Liver (tissue), 8 donors: ENCODE measurements at regions not wholly inside any gene's neighbourhood (a gene's known extent, or its start where the extent isn't known, plus 50 kb on each side); places are given as distances from the start of the nearest gene placed in this dataset.

Experiments
- DNase-seq: peaks from one replicate; pipeline ENCODE4 v3.0.0-alpha.2; 2017; ENCODE audit warnings: low spot score
- H3K27ac ChIP-seq, 2 donors: one replicate each; pipeline ENCODE4 v1.7.0; 2013; ENCODE audit warnings: inconsistent platforms in 2 of 2, low read length in 2 of 2, control low read depth in 1 of 2, low read depth in 1 of 2, mild to moderate bottlenecking in 1 of 2
- H3K27me3 ChIP-seq, 4 donors: one replicate each; pipeline versions ENCODE4 v1.6.1 to v1.7.0; 2013; ENCODE audit warnings: low read length in 3 of 4, inconsistent platforms in 1 of 4, mild to moderate bottlenecking in 1 of 4, moderate library complexity in 1 of 4; ENCODE audit not compliant: control insufficient read depth in 4 of 4, insufficient read depth in 4 of 4
- H3K36me3 ChIP-seq, 4 donors: one replicate each; pipeline versions ENCODE4 v1.6.1 to v1.7.0; 2013; ENCODE audit warnings: low read length in 3 of 4, mild to moderate bottlenecking in 3 of 4, low read depth in 1 of 4, moderate library complexity in 1 of 4; ENCODE audit not compliant: control insufficient read depth in 4 of 4, insufficient read depth in 3 of 4
- H3K4me1 ChIP-seq, 4 donors: one replicate each; pipeline versions ENCODE4 v1.6.1 to v1.7.0; 2013; ENCODE audit warnings: low read length in 3 of 4, mild to moderate bottlenecking in 3 of 4, moderate library complexity in 1 of 4; ENCODE audit not compliant: control insufficient read depth in 4 of 4, insufficient read depth in 4 of 4
- H3K4me3 ChIP-seq, 3 donors: one replicate each; pipeline versions ENCODE4 v1.6.1 to v1.7.0; 2013; ENCODE audit warnings: low read length in 3 of 3, control low read depth in 1 of 3, low read depth in 1 of 3, mild to moderate bottlenecking in 1 of 3
- H3K9ac ChIP-seq, 2 donors: one replicate each; pipeline ENCODE4 v1.7.0; 2013; ENCODE audit warnings: low read length in 2 of 2, mild to moderate bottlenecking in 2 of 2, moderate library complexity in 2 of 2, control low read depth in 1 of 2, low read depth in 1 of 2
- H3K9me3 ChIP-seq, 4 donors: one replicate each; pipeline versions ENCODE4 v1.6.1 to v1.7.0; 2013; ENCODE audit warnings: low read length in 3 of 4; ENCODE audit not compliant: control insufficient read depth in 4 of 4
- CTCF ChIP-seq: fragments of 150-350 bp; IDR thresholded peaks from 2 replicates; pipeline ENCODE4 v1.5.1; 2017; ENCODE audit warnings: improper control_type of control experiment, low read depth, low read length; ENCODE audit not compliant: missing input control
- EGR1 ChIP-seq, 2 donors: IDR thresholded peaks; 2 replicates each; pipeline ENCODE4 v1.6.1; 2016 to 2018; ENCODE audit warnings: antibody characterized with exemption in 2 of 2, low read depth in 2 of 2
- FOXA1 ChIP-seq: IDR thresholded peaks from 2 replicates; pipeline ENCODE4 v1.6.1; 2016; ENCODE audit warnings: antibody characterized with exemption
- GABPA ChIP-seq, 2 donors: IDR thresholded peaks in 1 of 2; conservative IDR thresholded peaks in 1 of 2; 2 replicates each; pipeline ENCODE4 v1.6.1; 2016; ENCODE audit warnings: antibody characterized with exemption in 2 of 2, mild to moderate bottlenecking in 1 of 2, moderate library complexity in 1 of 2
- HNF4A ChIP-seq, 2 donors: conservative IDR thresholded peaks; 2 replicates each; pipeline ENCODE4 v1.6.1; 2016; ENCODE audit warnings: antibody characterized with exemption in 2 of 2, mild to moderate bottlenecking in 2 of 2
- HNF4G ChIP-seq: IDR thresholded peaks from 2 replicates; pipeline ENCODE4 v1.6.1; 2016; ENCODE audit warnings: antibody characterized with exemption
- JUND ChIP-seq, 2 donors: IDR thresholded peaks; 2 replicates each; pipeline ENCODE4 v1.6.1; 2016; ENCODE audit warnings: antibody characterized with exemption in 2 of 2
- MAX ChIP-seq: IDR thresholded peaks from 2 replicates; pipeline ENCODE4 v1.6.1; 2016; ENCODE audit warnings: antibody characterized with exemption
- RAD21 ChIP-seq, 2 donors: IDR thresholded peaks; 2 replicates each; pipeline ENCODE4 v1.6.1; 2016; ENCODE audit warnings: antibody characterized with exemption in 2 of 2, mild to moderate bottlenecking in 2 of 2
- RXRA ChIP-seq, 2 donors: IDR thresholded peaks; 2 replicates each; pipeline ENCODE4 v1.6.1; 2017 to 2018; ENCODE audit warnings: antibody characterized with exemption in 2 of 2, mild to moderate bottlenecking in 1 of 2
- SP1 ChIP-seq: IDR thresholded peaks from 2 replicates; pipeline ENCODE4 v1.6.1; 2018; ENCODE audit warnings: antibody characterized with exemption, mild to moderate bottlenecking
- TAF1 ChIP-seq: conservative IDR thresholded peaks from 2 replicates; pipeline ENCODE4 v1.6.1; 2016; ENCODE audit warnings: antibody characterized with exemption, mild to moderate bottlenecking
- YY1 ChIP-seq: IDR thresholded peaks from 2 replicates; pipeline ENCODE4 v1.6.1; 2016; ENCODE audit warnings: antibody characterized with exemption, mild to moderate bottlenecking
- ZBTB33 ChIP-seq: IDR thresholded peaks from 2 replicates; pipeline ENCODE4 v1.6.1; 2016; ENCODE audit warnings: antibody characterized with exemption
- WGBS: extraction: QIAGEN DNeasy Blood & Tissue Kit; methylation state at CpG from one replicate; pipeline ENCODE4 v1.1.7; 2013; 5-methylcytosine and 5-hydroxymethylcytosine counted together
- TF ChIP-seq, protein P1 (sequence below): IDR thresholded peaks from 2 replicates; pipeline ENCODE4 v1.6.1; 2016; ENCODE audit warnings: antibody characterized with exemption, mild to moderate bottlenecking
- donor health status: healthy.
- donor health status: healthy.
- donor health status: healthy.
- donor health status: healthy.
- donor health status: healthy.

GRCh38 chr3:40989141-40990061 is 209.9 kb upstream of the CTNNB1 start:
- no peaks in the 10 kb centered on the region for H3K4me1 ChIP-seq

More at GRCh38 chr3:40989141-40990061, 209.9 kb upstream of the CTNNB1 start:
- H3K9me3 ChIP-seq: no peaks in the 10 kb centered on the region
- H3K27ac ChIP-seq: no peak overlapping the region
- H3K9ac ChIP-seq: no peak overlapping the region
- DNase-seq: no peak
- no peak overlapping the region for H3K4me3 ChIP-seq
- H3K27me3 ChIP-seq: no peaks in the 10 kb centered on the region
- WGBS: 69% methylated on average over 6 of the region's 6 CpGs
- H3K36me3 ChIP-seq: no peaks in the 10 kb centered on the region
- TF ChIP-seq CTCF (no peak), HNF4A (conservative IDR thresholded peaks at IDR 0.05) (no peak), SP1 (no peak), TAF1 (no peak), MAX (no peak), RAD21 (IDR thresholded peaks at IDR 0.05) (no peak), RXRA (IDR thresholded peaks at IDR 0.05) (no peak), YY1 (no peak), EGR1 (IDR thresholded peaks at IDR 0.05; ENCODE audit: low read depth in 2 of 2) (no peak), FOXA1 (no peak), GABPA (IDR thresholded peaks at IDR 0.05 in 1 of 2, conservative IDR thresholded peaks at IDR 0.05 in 1 of 2) (no peak), JUND (IDR thresholded peaks at IDR 0.05) (no peak), ZBTB33 (no peak), HNF4G (no peak)
- TF ChIP-seq, protein P1, sequence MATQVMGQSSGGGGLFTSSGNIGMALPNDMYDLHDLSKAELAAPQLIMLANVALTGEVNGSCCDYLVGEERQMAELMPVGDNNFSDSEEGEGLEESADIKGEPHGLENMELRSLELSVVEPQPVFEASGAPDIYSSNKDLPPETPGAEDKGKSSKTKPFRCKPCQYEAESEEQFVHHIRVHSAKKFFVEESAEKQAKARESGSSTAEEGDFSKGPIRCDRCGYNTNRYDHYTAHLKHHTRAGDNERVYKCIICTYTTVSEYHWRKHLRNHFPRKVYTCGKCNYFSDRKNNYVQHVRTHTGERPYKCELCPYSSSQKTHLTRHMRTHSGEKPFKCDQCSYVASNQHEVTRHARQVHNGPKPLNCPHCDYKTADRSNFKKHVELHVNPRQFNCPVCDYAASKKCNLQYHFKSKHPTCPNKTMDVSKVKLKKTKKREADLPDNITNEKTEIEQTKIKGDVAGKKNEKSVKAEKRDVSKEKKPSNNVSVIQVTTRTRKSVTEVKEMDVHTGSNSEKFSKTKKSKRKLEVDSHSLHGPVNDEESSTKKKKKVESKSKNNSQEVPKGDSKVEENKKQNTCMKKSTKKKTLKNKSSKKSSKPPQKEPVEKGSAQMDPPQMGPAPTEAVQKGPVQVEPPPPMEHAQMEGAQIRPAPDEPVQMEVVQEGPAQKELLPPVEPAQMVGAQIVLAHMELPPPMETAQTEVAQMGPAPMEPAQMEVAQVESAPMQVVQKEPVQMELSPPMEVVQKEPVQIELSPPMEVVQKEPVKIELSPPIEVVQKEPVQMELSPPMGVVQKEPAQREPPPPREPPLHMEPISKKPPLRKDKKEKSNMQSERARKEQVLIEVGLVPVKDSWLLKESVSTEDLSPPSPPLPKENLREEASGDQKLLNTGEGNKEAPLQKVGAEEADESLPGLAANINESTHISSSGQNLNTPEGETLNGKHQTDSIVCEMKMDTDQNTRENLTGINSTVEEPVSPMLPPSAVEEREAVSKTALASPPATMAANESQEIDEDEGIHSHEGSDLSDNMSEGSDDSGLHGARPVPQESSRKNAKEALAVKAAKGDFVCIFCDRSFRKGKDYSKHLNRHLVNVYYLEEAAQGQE: no peak
